Esophagus muscularis mucosa (tissue), 4 donors: ENCODE measurements at regions not wholly inside any gene's neighbourhood (a gene's known extent, or its start where the extent isn't known, plus 50 kb on each side); places are given as distances from the start of the nearest gene placed in this dataset.

ENCODE experiments used
- DNase-seq: peaks from one replicate; pipeline ENCODE4 v3.0.0-alpha.2; 2017; ENCODE audit errors: extremely low spot score
- H3K27ac ChIP-seq, 4 donors: fragments of 200-600 bp; sonication (generic); replicated peaks in 1 of 4; 1 replicate in 3 of 4; 2 replicates in 1 of 4; pipeline ENCODE4 v1.5.1; 2016 to 2019; ENCODE audit warnings: mild to moderate bottlenecking in 1 of 4
- H3K27me3 ChIP-seq, 4 donors: fragments of 200-600 bp; sonication (generic); one replicate each; pipeline versions ENCODE4 v1.5.1 to v1.6.0; 2016 to 2019
- H3K36me3 ChIP-seq, 4 donors: fragments of 200-600 bp; sonication (generic); one replicate each; pipeline ENCODE4 v1.5.1; 2016 to 2019
- H3K4me1 ChIP-seq, 4 donors: fragments of 200-600 bp; sonication (generic); one replicate each; pipeline ENCODE4 v1.5.1; 2016 to 2019
- H3K4me3 ChIP-seq, 4 donors: fragments of 200-600 bp; sonication (generic); 1 replicate in 2 of 4; 2 replicates in 2 of 4; pipeline ENCODE4 v1.5.1; 2016 to 2019; ENCODE audit warnings: mild to moderate bottlenecking in 4 of 4, moderate library complexity in 1 of 4
- H3K9me3 ChIP-seq, 4 donors: fragments of 200-600 bp; sonication (generic); 1 replicate in 3 of 4; 2 replicates in 1 of 4; pipeline ENCODE4 v1.5.1; 2016 to 2019
- EP300 ChIP-seq: sonication (generic); formaldehyde crosslinking; IDR thresholded peaks from one replicate; pipeline ENCODE4 v1.6.1; 2017; ENCODE audit warnings: antibody characterized with exemption
- POLR2A ChIP-seq: fragments of 450-650 bp; IDR thresholded peaks from one replicate; pipeline ENCODE4 v1.6.1; 2017; ENCODE audit warnings: antibody characterized with exemption, moderate library complexity, mild to moderate bottlenecking, low read depth
- POLR2AphosphoS5 ChIP-seq, 2 donors: sonication (generic); formaldehyde crosslinking; IDR thresholded peaks; one replicate each; pipeline ENCODE4 v1.6.1; 2017; ENCODE audit warnings: antibody characterized with exemption in 2 of 2
- WGBS: methylation state at CpG from one replicate; pipeline ENCODE4 v1.1.5; 2018; 5-methylcytosine and 5-hydroxymethylcytosine counted together
- intact Hi-C: fragments of 100-400 bp; cut with DNase I; formaldehyde crosslinking; loops from one replicate; pipeline ENCODE4 v1.15.1; 2023
- TF ChIP-seq, protein P1 (sequence below), 3 experiments: fragments of 200-600 bp in 2 of 3; fragments of 450-650 bp in 1 of 3; sonication (generic) in 2 of 3; IDR thresholded peaks; one replicate each; pipeline ENCODE4 v1.5.1; 2017 to 2019; ENCODE audit warnings: antibody characterized with exemption in 3 of 3, mild to moderate bottlenecking in 2 of 3, moderate library complexity in 1 of 3

DNA sequence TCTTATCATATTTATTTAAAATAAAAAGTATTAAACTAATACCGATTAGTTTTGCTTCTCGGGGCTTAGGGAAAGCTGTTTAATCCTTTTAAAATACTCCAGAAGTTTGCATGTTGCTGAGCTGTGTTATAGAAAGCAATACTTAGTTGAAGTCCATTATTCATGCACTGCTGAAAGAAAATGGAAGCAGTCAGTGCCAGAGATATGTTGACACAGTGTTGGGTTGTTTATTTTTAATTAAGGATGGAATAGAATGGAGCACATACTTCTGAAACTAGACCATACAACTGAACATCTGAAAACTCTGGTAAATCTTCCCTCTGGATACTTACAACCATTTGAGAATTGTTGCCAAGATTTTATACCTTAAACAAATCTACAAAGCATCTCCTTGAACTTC, 282.7 kb upstream of the CCDC179 start:
- TF ChIP-seq, protein P1, sequence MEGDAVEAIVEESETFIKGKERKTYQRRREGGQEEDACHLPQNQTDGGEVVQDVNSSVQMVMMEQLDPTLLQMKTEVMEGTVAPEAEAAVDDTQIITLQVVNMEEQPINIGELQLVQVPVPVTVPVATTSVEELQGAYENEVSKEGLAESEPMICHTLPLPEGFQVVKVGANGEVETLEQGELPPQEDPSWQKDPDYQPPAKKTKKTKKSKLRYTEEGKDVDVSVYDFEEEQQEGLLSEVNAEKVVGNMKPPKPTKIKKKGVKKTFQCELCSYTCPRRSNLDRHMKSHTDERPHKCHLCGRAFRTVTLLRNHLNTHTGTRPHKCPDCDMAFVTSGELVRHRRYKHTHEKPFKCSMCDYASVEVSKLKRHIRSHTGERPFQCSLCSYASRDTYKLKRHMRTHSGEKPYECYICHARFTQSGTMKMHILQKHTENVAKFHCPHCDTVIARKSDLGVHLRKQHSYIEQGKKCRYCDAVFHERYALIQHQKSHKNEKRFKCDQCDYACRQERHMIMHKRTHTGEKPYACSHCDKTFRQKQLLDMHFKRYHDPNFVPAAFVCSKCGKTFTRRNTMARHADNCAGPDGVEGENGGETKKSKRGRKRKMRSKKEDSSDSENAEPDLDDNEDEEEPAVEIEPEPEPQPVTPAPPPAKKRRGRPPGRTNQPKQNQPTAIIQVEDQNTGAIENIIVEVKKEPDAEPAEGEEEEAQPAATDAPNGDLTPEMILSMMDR (IDR thresholded peaks at IDR 0.05): no peak
- WGBS: 45% methylated on average over 2 of the region's 2 CpGs

DNA sequence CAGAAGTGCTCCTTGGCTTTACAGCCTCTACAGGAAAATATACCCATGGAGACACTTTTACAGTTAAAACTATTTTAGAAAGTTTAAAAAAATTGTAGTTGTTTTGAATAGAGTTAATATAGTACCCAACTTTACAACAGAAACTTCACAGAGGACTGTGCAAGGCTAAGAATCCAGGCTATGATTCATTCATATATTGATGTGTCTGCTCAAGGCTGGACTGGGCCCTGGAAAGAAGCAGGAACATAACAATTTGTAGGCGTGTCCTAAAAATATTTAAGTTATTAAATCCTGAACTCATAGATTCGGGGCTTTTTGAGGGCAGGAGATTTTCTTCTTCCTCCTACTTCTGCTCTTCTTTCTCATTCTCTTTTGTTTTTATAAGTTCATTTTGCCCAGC, 291.5 kb upstream of the CCDC179 start:
- Histone ChIP-seq H3K36me3 (no peaks in the 10 kb centered on the region), H3K27ac (no peak overlapping the region), H3K4me1 (no peaks in the 10 kb centered on the region), H3K9me3 (no peaks in the 10 kb centered on the region), H3K27me3 (no peaks in the 10 kb centered on the region), H3K4me3 (no peak overlapping the region)
- WGBS: 86% methylated on average over 2 of the region's 2 CpGs
- DNase-seq: no peak
- intact Hi-C loops: no loop called here
- TF ChIP-seq POLR2AphosphoS5 (IDR thresholded peaks at IDR 0.05) (no peak), POLR2A (no peak), EP300 (no peak)
- TF ChIP-seq, protein P1 (IDR thresholded peaks at IDR 0.05): no peak

More for the DNA sequence above, 282.7 kb upstream of the CCDC179 start:
- H3K36me3 ChIP-seq: no peaks in the 10 kb centered on the region
- H3K27ac ChIP-seq: no peak overlapping the region
- H3K27me3 ChIP-seq: no peaks in the 10 kb centered on the region
- intact Hi-C loops: no loop called here
- no peaks in the 10 kb centered on the region for H3K9me3 ChIP-seq
- no peak overlapping the region for H3K4me3 ChIP-seq
- H3K4me1 ChIP-seq: no peaks in the 10 kb centered on the region
- no peak for DNase-seq

DNA sequence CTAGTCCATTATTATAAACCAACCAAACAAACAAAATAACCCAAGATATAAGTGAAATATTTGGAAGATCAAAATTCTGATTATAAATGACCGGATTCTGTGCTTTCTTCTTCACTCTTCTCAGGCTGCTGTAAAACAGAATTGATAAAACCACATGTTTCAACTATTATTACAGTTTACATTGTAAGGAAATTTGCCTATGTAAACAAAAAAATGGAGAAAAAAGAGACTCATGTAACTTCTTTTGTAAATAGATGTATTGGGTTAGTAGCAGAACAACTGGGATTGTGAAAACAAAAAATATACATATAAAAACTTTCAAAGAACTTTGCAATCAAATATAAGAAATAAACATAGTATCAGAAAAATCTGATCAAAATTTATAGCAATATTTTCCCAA, 295.2 kb upstream of the CCDC179 start:
- DNase-seq: no peak
- Histone ChIP-seq H3K9me3 (no peaks in the 10 kb centered on the region), H3K27me3 (no peaks in the 10 kb centered on the region), H3K27ac (no peak overlapping the region), H3K4me3 (no peak overlapping the region), H3K4me1 (no peaks in the 10 kb centered on the region), H3K36me3 (no peaks in the 10 kb centered on the region)
- intact Hi-C loops: no loop called here
- 98% methylated on average over 1 of the region's 1 CpG for WGBS
- TF ChIP-seq POLR2AphosphoS5 (IDR thresholded peaks at IDR 0.05) (no peak), EP300 (no peak), POLR2A (no peak)
- TF ChIP-seq, protein P1 (IDR thresholded peaks at IDR 0.05): no peak

DNA sequence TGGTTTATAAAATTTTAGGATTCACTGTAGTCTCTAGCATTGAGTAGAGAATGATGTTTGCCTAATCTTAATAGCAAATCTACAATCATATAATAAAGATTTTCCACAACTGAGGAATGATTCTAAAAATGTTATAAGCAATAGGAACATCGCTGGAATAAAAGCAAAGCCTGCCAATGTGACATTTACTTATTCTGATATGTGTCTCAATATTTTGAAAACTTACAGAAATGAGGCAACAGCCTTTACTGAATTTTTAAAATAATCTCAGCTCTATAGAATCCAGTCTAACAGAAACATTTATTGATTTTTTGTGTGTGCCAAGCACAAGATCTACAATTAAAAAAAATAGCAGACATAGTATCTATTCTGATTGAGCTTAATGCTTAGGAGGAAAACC, 303.7 kb upstream of the CCDC179 start:
- no peak for DNase-seq
- 91% methylated on average over 1 of the region's 1 CpG for WGBS
- no peak for TF ChIP-seq POLR2A
- H3K4me3 ChIP-seq: no peak overlapping the region
- no peaks in the 10 kb centered on the region for H3K36me3 ChIP-seq
- H3K27me3 ChIP-seq: no peaks in the 10 kb centered on the region
- intact Hi-C loops: no loop called here
- no peaks in the 10 kb centered on the region for H3K9me3 ChIP-seq
- no peaks in the 10 kb centered on the region for H3K4me1 ChIP-seq
- H3K27ac ChIP-seq: no peak overlapping the region

DNA sequence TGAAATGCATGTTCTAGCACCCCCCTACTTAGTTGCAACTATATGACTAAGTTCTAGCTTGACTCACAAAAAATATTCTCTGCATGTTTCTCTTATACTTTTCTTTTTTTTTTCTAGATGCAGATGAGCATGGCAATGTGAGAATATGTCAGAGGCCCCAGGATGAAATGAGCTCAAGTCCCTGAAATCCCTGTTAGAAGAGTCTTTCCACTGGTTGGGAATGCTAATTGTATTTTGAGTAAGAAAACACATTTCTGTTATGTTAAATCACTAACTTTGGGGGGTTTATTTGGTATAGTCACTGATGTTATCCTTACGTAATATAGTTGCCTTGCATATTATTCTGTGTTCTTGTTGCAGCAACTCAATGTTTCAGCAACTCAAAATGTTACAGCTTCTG, 306.1 kb upstream of the CCDC179 start:
- Histone ChIP-seq H3K27me3 (no peaks in the 10 kb centered on the region), H3K36me3 (no peaks in the 10 kb centered on the region), H3K4me3 (no peak overlapping the region), H3K27ac (no peak overlapping the region), H3K4me1 (no peaks in the 10 kb centered on the region), H3K9me3 (no peaks in the 10 kb centered on the region)
- TF ChIP-seq EP300 (no peak), POLR2AphosphoS5 (IDR thresholded peaks at IDR 0.05) (no peak), POLR2A (no peak)
- TF ChIP-seq, protein P1 (IDR thresholded peaks at IDR 0.05): no peak
- DNase-seq: no peak
- intact Hi-C loops: no loop called here
- 97% methylated on average over 1 of the region's 1 CpG for WGBS
